ENCODE measurements at regions not wholly inside any gene's neighbourhood (a gene's known extent, or its start where the extent isn't known, plus 50 kb on each side); places are given as distances from the start of the nearest gene placed in this dataset.

GRCh38 chr20:3354247-3354646, 53.2 kb downstream of the DNAAF9 start:
- Mint-ChIP-seq H3K4me3 (ENCODE audit: unreplicated experiment) (no peak overlapping the region), H3K4me1 (ENCODE audit: low read depth, unreplicated experiment) (peaks cover 9% of the 10 kb centered on the region), H3K36me3 (ENCODE audit: insufficient read depth, unreplicated experiment) (no peaks in the 10 kb centered on the region), H3K27me3 (ENCODE audit: insufficient read depth, unreplicated experiment) (no peaks in the 10 kb centered on the region), H3K9me3 (ENCODE audit: unreplicated experiment) (no peaks in the 10 kb centered on the region), H3K27ac (ENCODE audit: unreplicated experiment) (no peak overlapping the region)
- H3K36me3 ChIP-seq (ENCODE audit: control insufficient read depth, insufficient read depth, low read length) = no peaks in the 10 kb centered on the region
- no peak overlapping the region for H3K4me3 ChIP-seq (ENCODE audit: low read depth, low read length)
- ChIA-PET POLR2A (no interaction called here), CTCF (no interaction called here)
- 0 out of 2 replicates have a peak, but pooled peaks cover 2% of the 10 kb centered on the region for H3K27me3 ChIP-seq (replicated peaks; ENCODE audit: control insufficient read depth, insufficient read depth, low read length)
- no peaks in the 10 kb centered on the region for H3K9me3 ChIP-seq
- no TSS peak for BruUV-seq (replicated peaks)
- no peaks in the 10 kb centered on the region for H3K4me1 ChIP-seq
- DNase-seq = no peak
- TF ChIP-seq CTCF (IDR thresholded peaks at IDR 0.05; ENCODE audit: insufficient read depth in 1 of 2, low read depth in 1 of 2, low read length in 1 of 2, severe bottlenecking in 1 of 2, unreplicated experiment in 1 of 2) = no peak
- intact Hi-C loops (cut with micrococcal nuclease; ENCODE audit: unreplicated experiment) = no loop called here

- CTCF ChIA-PET = no interaction called here
- intact Hi-C loops (cut with micrococcal nuclease; ENCODE audit: unreplicated experiment) = no loop called here
- H3K27me3 ChIP-seq (replicated peaks; ENCODE audit: control insufficient read depth, insufficient read depth, low read length) = 0 out of 2 replicates have a peak, but pooled peaks cover 2% of the 10 kb centered on the region
These were observed 53.8 kb downstream of the DNAAF9 start for GRCh38 chr20:3353646-3354045.

GRCh38 chr20:3352202-3352601, 55.3 kb downstream of the DNAAF9 start:
- DNase-seq = no peak
- ChIA-PET CTCF (no interaction called here), POLR2A (no interaction called here)
- H3K27ac Mint-ChIP-seq (ENCODE audit: unreplicated experiment) = no peak overlapping the region
- BruUV-seq (replicated peaks) = no TSS peak
- no peaks in the 10 kb centered on the region for H3K36me3 ChIP-seq (ENCODE audit: control insufficient read depth, insufficient read depth, low read length)
- H3K27me3 ChIP-seq (replicated peaks; ENCODE audit: control insufficient read depth, insufficient read depth, low read length) = 0 out of 2 replicates have a peak, but pooled peaks cover 2% of the 10 kb centered on the region
- no peaks in the 10 kb centered on the region for H3K9me3 ChIP-seq
- TF ChIP-seq CTCF (IDR thresholded peaks at IDR 0.05; ENCODE audit: insufficient read depth in 1 of 2, low read depth in 1 of 2, low read length in 1 of 2, severe bottlenecking in 1 of 2, unreplicated experiment in 1 of 2) = no peak
- H3K4me1 Mint-ChIP-seq (ENCODE audit: low read depth, unreplicated experiment) = no peaks in the 10 kb centered on the region
- intact Hi-C loops (cut with micrococcal nuclease; ENCODE audit: unreplicated experiment) = no loop called here
- H3K36me3 Mint-ChIP-seq (ENCODE audit: insufficient read depth, unreplicated experiment) = no peaks in the 10 kb centered on the region
- H3K9me3 Mint-ChIP-seq (ENCODE audit: unreplicated experiment) = no peaks in the 10 kb centered on the region
- no peak overlapping the region for H3K4me3 Mint-ChIP-seq (ENCODE audit: unreplicated experiment)
- H3K4me1 ChIP-seq = no peaks in the 10 kb centered on the region
- H3K4me3 ChIP-seq (ENCODE audit: low read depth, low read length) = no peak overlapping the region
- H3K27me3 Mint-ChIP-seq (ENCODE audit: insufficient read depth, unreplicated experiment) = peaks cover under 1% of the 10 kb centered on the region

More at GRCh38 chr20:3353646-3354045, 53.8 kb downstream of the DNAAF9 start:
- H3K4me1 ChIP-seq = no peaks in the 10 kb centered on the region
- H3K36me3 ChIP-seq (ENCODE audit: control insufficient read depth, insufficient read depth, low read length) = no peaks in the 10 kb centered on the region
- H3K27ac Mint-ChIP-seq (ENCODE audit: unreplicated experiment) = no peak overlapping the region
- TF ChIP-seq CTCF (IDR thresholded peaks at IDR 0.05; ENCODE audit: insufficient read depth in 1 of 2, low read depth in 1 of 2, low read length in 1 of 2, severe bottlenecking in 1 of 2, unreplicated experiment in 1 of 2) = no peak
- no TSS peak for BruUV-seq (replicated peaks)
- H3K9me3 Mint-ChIP-seq (ENCODE audit: unreplicated experiment) = no peaks in the 10 kb centered on the region
- H3K9me3 ChIP-seq = no peaks in the 10 kb centered on the region
- no peaks in the 10 kb centered on the region for H3K27me3 Mint-ChIP-seq (ENCODE audit: insufficient read depth, unreplicated experiment)
- H3K4me1 Mint-ChIP-seq (ENCODE audit: low read depth, unreplicated experiment) = peaks cover 4% of the 10 kb centered on the region
- H3K36me3 Mint-ChIP-seq (ENCODE audit: insufficient read depth, unreplicated experiment) = no peaks in the 10 kb centered on the region
- DNase-seq = no peak
- no peak overlapping the region for H3K4me3 ChIP-seq (ENCODE audit: low read depth, low read length)
- POLR2A ChIA-PET = no interaction called here
- H3K4me3 Mint-ChIP-seq (ENCODE audit: unreplicated experiment) = no peak overlapping the region

Data from Caco-2 (cell line).